Liver (tissue), 8 donors: ENCODE measurements at regions not wholly inside any gene's neighbourhood (a gene's known extent, or its start where the extent isn't known, plus 50 kb on each side); places are given as distances from the start of the nearest gene placed in this dataset.

Source experiments
- DNase-seq: peaks from one replicate; pipeline ENCODE4 v3.0.0-alpha.2; 2017; ENCODE audit warnings: low spot score
- H3K27ac ChIP-seq, 2 donors: one replicate each; pipeline ENCODE4 v1.7.0; 2013; ENCODE audit warnings: inconsistent platforms in 2 of 2, low read length in 2 of 2, control low read depth in 1 of 2, low read depth in 1 of 2, mild to moderate bottlenecking in 1 of 2
- H3K27me3 ChIP-seq, 4 donors: one replicate each; pipeline versions ENCODE4 v1.6.1 to v1.7.0; 2013; ENCODE audit warnings: low read length in 3 of 4, inconsistent platforms in 1 of 4, mild to moderate bottlenecking in 1 of 4, moderate library complexity in 1 of 4; ENCODE audit not compliant: control insufficient read depth in 4 of 4, insufficient read depth in 4 of 4
- H3K36me3 ChIP-seq, 4 donors: one replicate each; pipeline versions ENCODE4 v1.6.1 to v1.7.0; 2013; ENCODE audit warnings: low read length in 3 of 4, mild to moderate bottlenecking in 3 of 4, low read depth in 1 of 4, moderate library complexity in 1 of 4; ENCODE audit not compliant: control insufficient read depth in 4 of 4, insufficient read depth in 3 of 4
- H3K4me1 ChIP-seq, 4 donors: one replicate each; pipeline versions ENCODE4 v1.6.1 to v1.7.0; 2013; ENCODE audit warnings: low read length in 3 of 4, mild to moderate bottlenecking in 3 of 4, moderate library complexity in 1 of 4; ENCODE audit not compliant: control insufficient read depth in 4 of 4, insufficient read depth in 4 of 4
- H3K4me3 ChIP-seq, 3 donors: one replicate each; pipeline versions ENCODE4 v1.6.1 to v1.7.0; 2013; ENCODE audit warnings: low read length in 3 of 3, control low read depth in 1 of 3, low read depth in 1 of 3, mild to moderate bottlenecking in 1 of 3
- H3K9ac ChIP-seq, 2 donors: one replicate each; pipeline ENCODE4 v1.7.0; 2013; ENCODE audit warnings: low read length in 2 of 2, mild to moderate bottlenecking in 2 of 2, moderate library complexity in 2 of 2, control low read depth in 1 of 2, low read depth in 1 of 2
- H3K9me3 ChIP-seq, 4 donors: one replicate each; pipeline versions ENCODE4 v1.6.1 to v1.7.0; 2013; ENCODE audit warnings: low read length in 3 of 4; ENCODE audit not compliant: control insufficient read depth in 4 of 4
- EGR1 ChIP-seq, 2 donors: IDR thresholded peaks; 2 replicates each; pipeline ENCODE4 v1.6.1; 2016 to 2018; ENCODE audit warnings: antibody characterized with exemption in 2 of 2, low read depth in 2 of 2
- FOXA1 ChIP-seq: IDR thresholded peaks from 2 replicates; pipeline ENCODE4 v1.6.1; 2016; ENCODE audit warnings: antibody characterized with exemption
- FOXA2 ChIP-seq: IDR thresholded peaks from 2 replicates; pipeline ENCODE4 v1.6.1; 2016; ENCODE audit warnings: antibody characterized with exemption
- GABPA ChIP-seq, 2 donors: IDR thresholded peaks in 1 of 2; conservative IDR thresholded peaks in 1 of 2; 2 replicates each; pipeline ENCODE4 v1.6.1; 2016; ENCODE audit warnings: antibody characterized with exemption in 2 of 2, mild to moderate bottlenecking in 1 of 2, moderate library complexity in 1 of 2
- HNF4A ChIP-seq, 2 donors: conservative IDR thresholded peaks; 2 replicates each; pipeline ENCODE4 v1.6.1; 2016; ENCODE audit warnings: antibody characterized with exemption in 2 of 2, mild to moderate bottlenecking in 2 of 2
- HNF4G ChIP-seq: IDR thresholded peaks from 2 replicates; pipeline ENCODE4 v1.6.1; 2016; ENCODE audit warnings: antibody characterized with exemption
- JUND ChIP-seq, 2 donors: IDR thresholded peaks; 2 replicates each; pipeline ENCODE4 v1.6.1; 2016; ENCODE audit warnings: antibody characterized with exemption in 2 of 2
- NR2F2 ChIP-seq: IDR thresholded peaks from 2 replicates; pipeline ENCODE4 v1.6.1; 2016; ENCODE audit warnings: antibody characterized with exemption
- RAD21 ChIP-seq, 2 donors: IDR thresholded peaks; 2 replicates each; pipeline ENCODE4 v1.6.1; 2016; ENCODE audit warnings: antibody characterized with exemption in 2 of 2, mild to moderate bottlenecking in 2 of 2
- RXRA ChIP-seq, 2 donors: IDR thresholded peaks; 2 replicates each; pipeline ENCODE4 v1.6.1; 2017 to 2018; ENCODE audit warnings: antibody characterized with exemption in 2 of 2, mild to moderate bottlenecking in 1 of 2
- SP1 ChIP-seq: IDR thresholded peaks from 2 replicates; pipeline ENCODE4 v1.6.1; 2018; ENCODE audit warnings: antibody characterized with exemption, mild to moderate bottlenecking
- TAF1 ChIP-seq: conservative IDR thresholded peaks from 2 replicates; pipeline ENCODE4 v1.6.1; 2016; ENCODE audit warnings: antibody characterized with exemption, mild to moderate bottlenecking
- YY1 ChIP-seq: IDR thresholded peaks from 2 replicates; pipeline ENCODE4 v1.6.1; 2016; ENCODE audit warnings: antibody characterized with exemption, mild to moderate bottlenecking
- WGBS: extraction: QIAGEN DNeasy Blood & Tissue Kit; methylation state at CpG from one replicate; pipeline ENCODE4 v1.1.7; 2013; 5-methylcytosine and 5-hydroxymethylcytosine counted together
- TF ChIP-seq, protein P1 (sequence below): IDR thresholded peaks from 2 replicates; pipeline ENCODE4 v1.6.1; 2016; ENCODE audit warnings: antibody characterized with exemption
- TF ChIP-seq, protein P2 (sequence below): IDR thresholded peaks from 2 replicates; pipeline ENCODE4 v1.6.1; 2016; ENCODE audit warnings: antibody characterized with exemption, mild to moderate bottlenecking
- TF ChIP-seq, protein P3 (sequence below): IDR thresholded peaks from 2 replicates; pipeline ENCODE4 v1.6.1; 2016; ENCODE audit warnings: antibody characterized with exemption
- TF ChIP-seq, protein P4 (sequence below): fragments of 150-350 bp; IDR thresholded peaks from 2 replicates; pipeline ENCODE4 v1.5.1; 2017; ENCODE audit warnings: improper control_type of control experiment, low read depth, low read length; ENCODE audit not compliant: missing input control
- TF ChIP-seq, protein P5 (sequence below): IDR thresholded peaks from 2 replicates; pipeline ENCODE4 v1.6.1; 2016; ENCODE audit warnings: antibody characterized with exemption
- donor health status: healthy.
- donor health status: healthy.
- donor health status: healthy.
- donor health status: healthy.
- donor health status: healthy.

DNA sequence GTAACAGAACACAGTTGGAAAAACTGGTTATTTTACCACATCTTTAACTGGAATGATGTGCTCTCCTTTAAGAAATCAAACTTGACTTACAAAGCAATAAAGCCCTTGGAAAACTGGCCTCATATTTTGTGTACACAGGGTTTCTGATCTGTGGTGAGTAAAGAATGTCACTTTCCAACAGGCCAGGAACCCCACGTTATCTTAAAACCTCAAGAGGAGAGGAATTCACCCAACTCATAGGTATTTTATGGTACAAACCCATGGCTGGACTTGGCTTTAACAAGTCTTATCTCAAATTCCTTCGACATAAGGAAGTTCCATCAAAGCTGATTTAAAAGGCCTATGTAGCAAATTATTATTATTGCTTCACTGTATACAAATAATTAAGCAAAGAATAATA is 1735.1 kb downstream of the PCDH7 start:
- DNase-seq = no peak
- Histone ChIP-seq H3K4me1 (no peaks in the 10 kb centered on the region), H3K4me3 (no peak overlapping the region), H3K36me3 (no peaks in the 10 kb centered on the region), H3K9ac (no peak overlapping the region), H3K27ac (no peak overlapping the region), H3K27me3 (no peaks in the 10 kb centered on the region), H3K9me3 (no peaks in the 10 kb centered on the region)
- 74% methylated on average over 2 of the region's 2 CpGs for WGBS
- TF ChIP-seq, protein P1, sequence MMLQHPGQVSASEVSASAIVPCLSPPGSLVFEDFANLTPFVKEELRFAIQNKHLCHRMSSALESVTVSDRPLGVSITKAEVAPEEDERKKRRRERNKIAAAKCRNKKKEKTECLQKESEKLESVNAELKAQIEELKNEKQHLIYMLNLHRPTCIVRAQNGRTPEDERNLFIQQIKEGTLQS = no peak
- TF ChIP-seq TAF1 = no peak
- no peak for TF ChIP-seq JUND (IDR thresholded peaks at IDR 0.05)
- TF ChIP-seq YY1 = no peak
- TF ChIP-seq HNF4G = no peak
- no peak for TF ChIP-seq SP1
- no peak for TF ChIP-seq EGR1 (IDR thresholded peaks at IDR 0.05; ENCODE audit: low read depth in 2 of 2)
- TF ChIP-seq, protein P2, sequence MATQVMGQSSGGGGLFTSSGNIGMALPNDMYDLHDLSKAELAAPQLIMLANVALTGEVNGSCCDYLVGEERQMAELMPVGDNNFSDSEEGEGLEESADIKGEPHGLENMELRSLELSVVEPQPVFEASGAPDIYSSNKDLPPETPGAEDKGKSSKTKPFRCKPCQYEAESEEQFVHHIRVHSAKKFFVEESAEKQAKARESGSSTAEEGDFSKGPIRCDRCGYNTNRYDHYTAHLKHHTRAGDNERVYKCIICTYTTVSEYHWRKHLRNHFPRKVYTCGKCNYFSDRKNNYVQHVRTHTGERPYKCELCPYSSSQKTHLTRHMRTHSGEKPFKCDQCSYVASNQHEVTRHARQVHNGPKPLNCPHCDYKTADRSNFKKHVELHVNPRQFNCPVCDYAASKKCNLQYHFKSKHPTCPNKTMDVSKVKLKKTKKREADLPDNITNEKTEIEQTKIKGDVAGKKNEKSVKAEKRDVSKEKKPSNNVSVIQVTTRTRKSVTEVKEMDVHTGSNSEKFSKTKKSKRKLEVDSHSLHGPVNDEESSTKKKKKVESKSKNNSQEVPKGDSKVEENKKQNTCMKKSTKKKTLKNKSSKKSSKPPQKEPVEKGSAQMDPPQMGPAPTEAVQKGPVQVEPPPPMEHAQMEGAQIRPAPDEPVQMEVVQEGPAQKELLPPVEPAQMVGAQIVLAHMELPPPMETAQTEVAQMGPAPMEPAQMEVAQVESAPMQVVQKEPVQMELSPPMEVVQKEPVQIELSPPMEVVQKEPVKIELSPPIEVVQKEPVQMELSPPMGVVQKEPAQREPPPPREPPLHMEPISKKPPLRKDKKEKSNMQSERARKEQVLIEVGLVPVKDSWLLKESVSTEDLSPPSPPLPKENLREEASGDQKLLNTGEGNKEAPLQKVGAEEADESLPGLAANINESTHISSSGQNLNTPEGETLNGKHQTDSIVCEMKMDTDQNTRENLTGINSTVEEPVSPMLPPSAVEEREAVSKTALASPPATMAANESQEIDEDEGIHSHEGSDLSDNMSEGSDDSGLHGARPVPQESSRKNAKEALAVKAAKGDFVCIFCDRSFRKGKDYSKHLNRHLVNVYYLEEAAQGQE = no peak
- TF ChIP-seq, protein P3, sequence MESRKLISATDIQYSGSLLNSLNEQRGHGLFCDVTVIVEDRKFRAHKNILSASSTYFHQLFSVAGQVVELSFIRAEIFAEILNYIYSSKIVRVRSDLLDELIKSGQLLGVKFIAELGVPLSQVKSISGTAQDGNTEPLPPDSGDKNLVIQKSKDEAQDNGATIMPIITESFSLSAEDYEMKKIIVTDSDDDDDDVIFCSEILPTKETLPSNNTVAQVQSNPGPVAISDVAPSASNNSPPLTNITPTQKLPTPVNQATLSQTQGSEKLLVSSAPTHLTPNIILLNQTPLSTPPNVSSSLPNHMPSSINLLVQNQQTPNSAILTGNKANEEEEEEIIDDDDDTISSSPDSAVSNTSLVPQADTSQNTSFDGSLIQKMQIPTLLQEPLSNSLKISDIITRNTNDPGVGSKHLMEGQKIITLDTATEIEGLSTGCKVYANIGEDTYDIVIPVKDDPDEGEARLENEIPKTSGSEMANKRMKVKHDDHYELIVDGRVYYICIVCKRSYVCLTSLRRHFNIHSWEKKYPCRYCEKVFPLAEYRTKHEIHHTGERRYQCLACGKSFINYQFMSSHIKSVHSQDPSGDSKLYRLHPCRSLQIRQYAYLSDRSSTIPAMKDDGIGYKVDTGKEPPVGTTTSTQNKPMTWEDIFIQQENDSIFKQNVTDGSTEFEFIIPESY = no peak
- TF ChIP-seq RAD21 (IDR thresholded peaks at IDR 0.05) = no peak
- TF ChIP-seq GABPA (IDR thresholded peaks at IDR 0.05 in 1 of 2, conservative IDR thresholded peaks at IDR 0.05 in 1 of 2) = no peak
- TF ChIP-seq, protein P4, sequence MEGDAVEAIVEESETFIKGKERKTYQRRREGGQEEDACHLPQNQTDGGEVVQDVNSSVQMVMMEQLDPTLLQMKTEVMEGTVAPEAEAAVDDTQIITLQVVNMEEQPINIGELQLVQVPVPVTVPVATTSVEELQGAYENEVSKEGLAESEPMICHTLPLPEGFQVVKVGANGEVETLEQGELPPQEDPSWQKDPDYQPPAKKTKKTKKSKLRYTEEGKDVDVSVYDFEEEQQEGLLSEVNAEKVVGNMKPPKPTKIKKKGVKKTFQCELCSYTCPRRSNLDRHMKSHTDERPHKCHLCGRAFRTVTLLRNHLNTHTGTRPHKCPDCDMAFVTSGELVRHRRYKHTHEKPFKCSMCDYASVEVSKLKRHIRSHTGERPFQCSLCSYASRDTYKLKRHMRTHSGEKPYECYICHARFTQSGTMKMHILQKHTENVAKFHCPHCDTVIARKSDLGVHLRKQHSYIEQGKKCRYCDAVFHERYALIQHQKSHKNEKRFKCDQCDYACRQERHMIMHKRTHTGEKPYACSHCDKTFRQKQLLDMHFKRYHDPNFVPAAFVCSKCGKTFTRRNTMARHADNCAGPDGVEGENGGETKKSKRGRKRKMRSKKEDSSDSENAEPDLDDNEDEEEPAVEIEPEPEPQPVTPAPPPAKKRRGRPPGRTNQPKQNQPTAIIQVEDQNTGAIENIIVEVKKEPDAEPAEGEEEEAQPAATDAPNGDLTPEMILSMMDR = no peak
- TF ChIP-seq RXRA (IDR thresholded peaks at IDR 0.05) = no peak
- TF ChIP-seq FOXA1 = no peak
- no peak for TF ChIP-seq HNF4A (conservative IDR thresholded peaks at IDR 0.05)
- TF ChIP-seq NR2F2 = no peak
- no peak for TF ChIP-seq FOXA2
- TF ChIP-seq, protein P5, sequence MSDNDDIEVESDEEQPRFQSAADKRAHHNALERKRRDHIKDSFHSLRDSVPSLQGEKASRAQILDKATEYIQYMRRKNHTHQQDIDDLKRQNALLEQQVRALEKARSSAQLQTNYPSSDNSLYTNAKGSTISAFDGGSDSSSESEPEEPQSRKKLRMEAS = no peak
